ENCODE measurements at regions not wholly inside any gene's neighbourhood (a gene's known extent, or its start where the extent isn't known, plus 50 kb on each side); places are given as distances from the start of the nearest gene placed in this dataset.

- TF ChIP-seq CTCF (IDR thresholded peaks at IDR 0.05; ENCODE audit: low read length) (no peak), EZH2phosphoT487 (IDR thresholded peaks at IDR 0.05; ENCODE audit: low read length) (no peak)
Measured at GRCh38 chr17:74043976-74044375, 159.5 kb upstream of the RPL38 start.

Measured in MM.1S (cell line).